Posterior vena cava (tissue), 2 donors: ENCODE measurements at regions not wholly inside any gene's neighbourhood (a gene's known extent, or its start where the extent isn't known, plus 50 kb on each side); places are given as distances from the start of the nearest gene placed in this dataset.
"Not testable (repeated sequence)": the region's sequence is repeated elsewhere in the genome, so short reads cannot be mapped to it uniquely, and the experiment has no call there.

Experiments
- DNase-seq: peaks from one replicate; pipeline ENCODE4 v3.0.0-alpha.2; 2020; ENCODE audit warnings: low spot score
- intact Hi-C, 2 donors: fragments of 100-400 bp; cut with DNase I; formaldehyde crosslinking; loops; one replicate each; pipeline versions ENCODE4 v1.14.1 to v1.14.2; 2022 to 2023
- donor health status: DM: yes; HTN: yes; CAD: no.
- donor health status: DM: yes; HTN: yes; CAD: no.

GRCh38 chr22:35177811-35178210 lies 79.5 kb upstream of the HMGXB4 start:
- intact Hi-C loops: no loop called here
- no peak for DNase-seq

- no peak for DNase-seq
- intact Hi-C loops: no loop called here
Observed at GRCh38 chr22:35178446-35178845, 78.8 kb upstream of the HMGXB4 start.

- no peak for DNase-seq
- intact Hi-C loops: no loop called here
Observed at GRCh38 chr22:35183917-35184316, 73.4 kb upstream of the HMGXB4 start.

GRCh38 chr22:35186492-35186891 lies 70.8 kb upstream of the HMGXB4 start:
- intact Hi-C loops: no loop called here
- no peak for DNase-seq

- intact Hi-C loops, DNase-seq: not testable (repeated sequence)
Observed at GRCh38 chr22:35188930-35189329, 68.4 kb upstream of the HMGXB4 start.

GRCh38 chr22:35189559-35189958 lies 67.7 kb upstream of the HMGXB4 start:
- intact Hi-C loops: no loop called here
- no peak for DNase-seq

- DNase-seq: no peak
Observed at GRCh38 chr22:35191412-35191811, 65.9 kb upstream of the HMGXB4 start.

DNA sequence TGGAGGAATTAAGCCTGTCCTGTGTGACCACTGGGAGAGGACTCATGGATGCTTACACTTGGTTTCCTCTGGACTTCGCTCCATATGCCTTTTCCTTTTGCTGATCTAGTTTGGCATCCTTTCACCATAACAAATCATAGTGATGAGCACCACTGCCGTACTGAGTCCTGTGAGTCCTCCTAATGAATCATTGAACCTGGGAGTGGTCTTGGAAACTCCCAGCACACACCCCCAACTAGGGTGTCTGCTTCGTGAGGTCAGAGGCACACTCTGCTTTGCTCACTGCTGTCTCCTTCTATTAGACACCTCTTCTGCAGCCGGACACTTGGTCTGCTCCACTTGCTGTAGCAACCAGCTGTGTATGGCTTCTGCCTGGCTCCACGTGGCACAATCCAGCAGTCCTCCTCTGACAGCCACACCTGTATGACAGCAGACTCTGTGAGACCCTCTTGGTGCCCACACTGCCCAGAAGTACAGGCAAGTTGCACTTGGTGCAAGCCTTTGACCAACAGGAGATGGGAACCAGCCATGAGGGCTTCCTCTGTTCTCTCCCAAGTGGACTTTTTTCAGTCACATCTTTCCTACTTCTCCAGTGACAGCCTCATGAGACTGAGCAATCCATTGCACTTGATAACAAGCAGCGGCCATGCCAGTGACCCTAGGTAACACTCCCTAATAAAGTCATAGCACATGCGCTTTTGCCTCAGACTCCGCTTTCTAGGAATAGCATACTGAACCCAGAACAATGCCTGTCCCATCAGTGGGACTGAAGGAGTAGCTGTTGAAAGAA lies 65.0 kb upstream of the HMGXB4 start:
- no peak for DNase-seq
- intact Hi-C loops: no loop called here

More at GRCh38 chr22:35191412-35191811, 65.9 kb upstream of the HMGXB4 start:
- intact Hi-C loops: no loop called here

- intact Hi-C loops: no loop called here
- DNase-seq: no peak
Observed at GRCh38 chr22:35195226-35195625, 62.1 kb upstream of the HMGXB4 start.

DNA sequence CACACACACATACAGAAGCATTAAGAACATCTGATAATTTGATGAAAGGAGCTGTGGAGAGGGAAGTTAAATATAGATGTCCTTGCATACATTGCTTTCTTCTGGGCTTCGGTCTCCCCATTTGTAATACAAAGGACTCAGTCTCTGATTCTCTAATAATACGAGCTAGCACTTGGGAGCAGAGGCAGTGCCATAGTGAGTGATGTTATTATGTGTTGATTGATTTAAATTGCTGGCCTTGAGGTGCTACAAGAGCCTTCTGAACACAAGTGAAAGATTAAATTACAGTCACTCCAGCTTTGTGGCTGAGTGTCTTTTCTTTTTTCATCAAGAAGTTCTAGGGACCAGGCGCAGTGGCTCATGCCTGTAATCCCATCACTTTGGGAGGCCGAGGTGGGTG lies 61.5 kb upstream of the HMGXB4 start:
- no peak for DNase-seq
- intact Hi-C loops: no loop called here

DNA sequence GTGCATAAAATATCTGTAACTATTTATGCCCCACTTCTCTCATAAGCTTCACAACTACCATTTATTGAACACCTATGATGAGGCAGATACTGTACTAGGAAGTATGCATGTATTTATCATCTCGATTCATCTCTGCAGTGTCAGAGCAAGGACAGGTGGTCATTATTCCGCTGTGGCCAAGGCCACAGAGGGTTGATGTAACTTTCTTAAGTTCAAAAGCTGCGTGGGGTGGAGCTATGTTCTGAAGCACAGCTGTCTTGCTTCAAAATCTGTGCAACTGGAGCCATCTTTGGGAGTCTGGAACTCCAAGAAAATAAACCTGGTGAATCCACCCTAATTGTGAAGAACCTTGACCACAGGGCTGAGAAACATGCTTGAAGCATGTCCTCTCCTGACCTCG lies 60.2 kb upstream of the HMGXB4 start:
- DNase-seq: no peak
- intact Hi-C loops: no loop called here

DNA sequence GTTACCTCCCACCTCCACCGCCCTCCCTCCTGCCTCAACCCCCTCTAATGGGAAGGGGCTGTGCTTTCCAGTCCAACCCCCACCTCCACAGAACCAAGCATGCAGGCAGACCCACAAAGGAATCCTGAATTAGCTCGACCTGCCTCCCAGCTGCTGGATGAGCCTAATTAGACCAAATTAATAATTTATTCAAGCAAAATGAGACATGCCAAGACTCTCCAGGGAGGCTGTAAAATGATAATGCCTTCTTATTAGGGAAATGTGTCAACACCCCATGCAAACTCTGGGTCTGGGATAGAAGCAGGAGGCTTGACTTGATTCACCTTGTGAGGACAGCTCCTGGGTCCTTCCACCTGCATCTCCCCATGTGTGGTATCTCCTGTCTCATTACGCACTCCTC lies 59.4 kb upstream of the HMGXB4 start:
- DNase-seq: no peak
- intact Hi-C loops: no loop called here

GRCh38 chr22:35198738-35199137 lies 58.6 kb upstream of the HMGXB4 start:
- intact Hi-C loops: no loop called here
- no peak for DNase-seq

- intact Hi-C loops: no loop called here
- DNase-seq: no peak
Observed at GRCh38 chr22:35202376-35202775, 54.9 kb upstream of the HMGXB4 start.

- no peak for DNase-seq
- intact Hi-C loops: no loop called here
Observed at GRCh38 chr22:35203583-35203982, 53.7 kb upstream of the HMGXB4 start.

DNA sequence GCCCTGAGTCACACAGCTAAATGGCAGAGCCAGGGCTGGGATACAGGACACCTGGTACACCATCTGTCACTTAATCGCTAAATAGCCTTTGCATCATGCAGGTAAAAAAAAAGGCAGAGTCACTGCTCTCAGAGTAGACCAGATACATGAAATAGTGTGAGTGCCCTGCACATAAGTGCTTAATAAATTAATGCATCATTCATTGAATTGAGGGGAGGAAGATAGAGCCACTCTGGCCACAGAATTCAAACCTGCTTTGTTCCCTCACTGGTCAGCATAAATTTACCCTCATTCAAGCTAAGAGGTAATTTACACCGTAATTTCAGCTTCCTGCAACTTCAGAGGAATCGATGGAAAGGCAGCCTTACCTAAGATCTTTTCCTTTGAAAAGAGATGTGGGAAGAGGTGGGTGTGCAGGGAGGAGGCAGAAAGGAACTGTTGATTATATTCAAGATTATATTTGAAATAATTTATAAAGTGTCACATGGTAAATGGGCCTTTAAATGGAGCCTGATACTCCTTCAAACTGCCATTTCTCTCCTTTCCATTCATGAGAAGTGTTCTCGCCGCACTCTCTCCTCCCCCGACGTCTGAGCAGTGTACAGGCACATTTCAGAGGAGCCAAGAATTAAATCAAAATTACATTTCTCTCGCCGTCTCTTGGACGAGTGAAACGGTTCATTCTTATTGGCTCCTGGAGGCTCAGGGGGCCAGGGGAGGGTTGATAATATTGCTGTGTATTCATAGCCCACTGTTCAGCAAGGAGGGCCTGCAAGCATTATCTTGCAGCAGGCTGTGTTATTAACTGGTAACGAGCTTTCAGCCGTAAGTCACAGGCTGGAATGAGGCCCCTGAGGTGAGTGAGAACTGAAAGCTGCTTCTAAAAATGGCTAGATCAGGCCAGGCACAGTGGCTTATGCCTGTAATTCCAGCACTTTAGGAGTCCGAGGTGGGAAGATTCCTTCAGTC lies 52.2 kb upstream of the HMGXB4 start:
- no peak for DNase-seq
- intact Hi-C loops: no loop called here

- intact Hi-C loops: no loop called here
- no peak for DNase-seq
Observed at GRCh38 chr22:35205961-35206360, 51.3 kb upstream of the HMGXB4 start.

DNA sequence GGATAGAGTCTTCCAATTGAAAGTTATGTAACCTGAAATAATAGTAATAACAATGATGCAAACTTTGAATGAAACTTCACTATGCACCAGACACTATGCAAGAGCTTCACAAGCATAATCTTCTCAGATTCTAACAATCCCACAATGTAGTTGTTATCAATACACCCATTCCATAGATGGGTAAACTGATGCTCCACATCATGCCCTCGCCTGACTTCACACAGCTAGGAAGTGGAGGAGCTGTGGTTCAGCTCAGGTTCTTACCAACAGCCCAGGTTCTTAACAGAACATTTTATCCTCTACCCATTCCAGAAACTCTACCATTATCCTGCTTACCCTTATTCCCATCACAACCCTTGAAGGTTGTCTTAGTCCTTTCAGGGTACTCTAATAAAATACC lies 50.4 kb upstream of the HMGXB4 start:
- intact Hi-C loops: no loop called here

More for the DNA sequence above, 50.4 kb upstream of the HMGXB4 start:
- DNase-seq: no peak
